GM19395 (cell line): ENCODE measurements at regions not wholly inside any gene's neighbourhood (a gene's known extent, or its start where the extent isn't known, plus 50 kb on each side); places are given as distances from the start of the nearest gene placed in this dataset.
A peak's percentile ranks its signal among the peaks of the same experiment; 100 is the strongest.

ENCODE experiments used
- ATAC-seq: cut with Tn5 transposase; IDR thresholded peaks from one replicate; pipeline ENCODE4 v1.9.1; 2021; ENCODE audit warnings: mild to moderate bottlenecking, moderate library complexity; ENCODE audit not compliant: unreplicated experiment

DNA sequence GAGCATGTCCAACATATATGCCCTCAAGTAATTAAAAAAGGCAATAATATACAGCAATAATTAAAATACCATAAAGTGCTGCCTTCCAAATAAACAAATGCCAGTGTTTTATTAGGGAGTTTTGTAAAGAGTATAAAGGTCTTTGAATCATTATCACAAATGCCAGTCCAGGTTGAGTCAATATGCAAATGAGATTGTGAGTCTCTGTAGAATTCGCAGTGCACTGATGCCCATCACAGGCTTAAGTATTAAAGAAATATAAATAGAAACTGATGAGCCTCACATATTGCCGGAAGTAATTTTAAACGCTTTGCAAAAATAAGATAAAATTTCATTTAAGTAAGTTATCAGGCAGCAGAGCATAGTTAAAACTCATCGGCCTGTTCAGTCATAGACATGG, 205.0 kb upstream of the TECRL start:
- no peak for ATAC-seq

DNA sequence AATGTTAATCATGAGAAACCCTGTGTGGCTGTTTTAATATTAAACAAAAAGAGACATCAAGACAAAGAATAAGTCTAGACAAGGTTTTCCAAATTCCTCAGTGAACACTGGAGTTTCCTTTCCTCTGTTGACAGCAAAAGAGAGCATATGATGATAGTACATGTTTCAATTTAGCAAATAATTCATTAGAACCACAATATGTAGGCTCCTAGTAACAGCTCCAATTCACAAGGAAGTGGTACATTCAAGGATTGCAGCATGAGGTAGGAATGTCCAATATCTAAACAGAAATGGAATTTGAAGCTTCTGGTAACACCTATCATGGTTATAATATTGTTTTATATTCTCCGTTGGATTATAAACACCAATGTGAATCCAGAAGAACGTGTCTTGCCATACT, 203.8 kb upstream of the TECRL start:
- no peak for ATAC-seq

DNA sequence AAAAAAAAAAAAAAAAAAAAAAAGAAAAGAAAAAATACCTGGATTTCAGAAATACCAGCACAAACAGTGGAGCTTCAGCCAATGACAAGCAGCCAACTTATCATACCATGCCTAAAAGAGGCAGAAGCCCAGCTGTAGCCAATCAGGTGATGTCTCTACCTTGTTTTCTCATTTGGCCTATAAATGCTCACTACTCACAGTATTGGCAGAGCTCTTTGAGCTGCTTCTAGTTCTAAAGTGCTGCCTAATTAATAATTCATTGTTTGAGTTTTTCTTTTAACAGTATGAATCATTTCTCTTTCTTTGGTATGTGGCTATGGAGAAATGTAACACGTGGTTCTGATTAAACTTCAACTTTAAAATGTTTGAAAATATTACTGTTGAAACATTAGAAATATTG, 188.8 kb upstream of the TECRL start:
- no peak for ATAC-seq

DNA sequence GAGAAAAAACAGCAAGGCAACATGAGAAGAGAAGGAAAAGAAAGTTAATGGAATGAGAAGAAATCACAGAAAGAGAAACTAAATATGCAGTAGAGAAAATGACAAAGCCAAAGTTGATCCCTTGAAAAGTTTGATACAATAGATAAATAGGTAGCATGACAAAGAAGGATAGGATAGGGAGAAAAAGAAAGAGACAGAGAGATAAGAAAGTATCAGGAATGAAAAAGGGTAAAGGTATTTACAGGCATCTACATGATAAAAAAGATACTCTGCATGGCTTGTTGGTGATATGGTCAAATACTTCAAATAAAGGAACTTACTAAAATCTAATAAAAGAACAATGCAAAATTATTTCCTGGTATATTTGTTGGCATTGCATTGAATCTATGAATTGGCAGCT, 185.5 kb upstream of the TECRL start:
- no peak for ATAC-seq

DNA sequence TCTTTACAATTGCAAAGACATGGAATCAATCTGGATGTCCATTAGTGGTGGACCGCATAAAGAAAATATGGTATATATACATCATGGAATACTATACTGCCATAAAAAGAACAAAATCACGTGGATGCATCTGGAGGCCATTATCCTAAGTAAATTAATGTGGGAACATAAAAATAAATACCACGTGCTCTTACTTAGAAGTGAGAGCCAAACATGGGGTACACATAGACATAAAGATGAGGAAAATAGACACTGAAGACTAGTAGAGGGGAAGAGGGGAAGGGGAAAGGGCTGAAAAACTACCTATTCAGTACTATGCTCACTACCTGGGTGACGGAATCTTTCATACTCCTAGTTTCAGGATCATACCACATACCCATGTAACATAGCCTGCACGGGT, 179.3 kb upstream of the TECRL start:
- ATAC-seq: no peak

DNA sequence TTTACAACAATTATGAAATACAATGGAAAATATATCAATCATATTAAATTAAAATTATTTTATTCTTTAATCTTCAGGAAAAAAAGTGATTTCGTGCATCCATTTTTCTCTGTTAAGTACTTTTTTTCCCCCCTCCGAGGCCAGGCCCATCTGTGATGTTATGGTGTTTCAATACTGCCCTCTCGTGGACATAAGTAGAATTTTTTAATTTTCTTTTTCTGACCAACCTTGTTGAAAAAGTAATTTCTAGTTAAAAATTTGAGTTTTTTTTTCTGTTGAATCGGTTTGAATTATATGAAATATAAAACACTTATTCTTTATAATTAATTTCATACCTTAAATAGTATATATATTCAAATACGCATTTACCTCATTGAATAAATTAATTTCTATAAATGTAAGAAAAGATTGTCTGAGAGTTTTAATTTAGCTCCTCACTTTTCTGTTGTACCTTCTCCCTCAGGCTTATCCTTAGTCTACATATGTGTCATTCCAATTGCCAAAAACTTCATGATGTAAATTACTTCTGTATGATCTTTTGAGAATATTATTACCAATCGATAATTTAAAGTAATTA, 175.8 kb upstream of the TECRL start:
- ATAC-seq: no peak

DNA sequence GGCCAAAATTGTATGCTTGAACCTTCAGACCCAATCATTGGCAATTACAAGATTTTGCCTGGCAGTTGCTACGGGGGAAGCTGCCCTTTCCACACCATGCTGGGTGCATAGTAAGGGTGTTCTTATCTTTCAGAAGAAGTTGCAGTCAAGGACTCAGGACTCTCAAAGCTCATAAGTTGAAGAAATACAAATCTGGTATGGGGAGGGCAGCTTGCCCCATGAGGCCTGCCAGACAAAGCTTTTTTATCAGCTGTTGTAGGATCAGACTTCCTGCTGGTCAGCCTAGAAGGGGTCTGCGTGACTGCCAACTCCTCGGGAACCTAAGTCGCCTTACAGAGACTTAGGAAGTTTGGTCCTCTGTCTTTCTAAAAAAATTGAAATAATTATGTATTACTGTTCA, 174.9 kb upstream of the TECRL start:
- no peak for ATAC-seq

DNA sequence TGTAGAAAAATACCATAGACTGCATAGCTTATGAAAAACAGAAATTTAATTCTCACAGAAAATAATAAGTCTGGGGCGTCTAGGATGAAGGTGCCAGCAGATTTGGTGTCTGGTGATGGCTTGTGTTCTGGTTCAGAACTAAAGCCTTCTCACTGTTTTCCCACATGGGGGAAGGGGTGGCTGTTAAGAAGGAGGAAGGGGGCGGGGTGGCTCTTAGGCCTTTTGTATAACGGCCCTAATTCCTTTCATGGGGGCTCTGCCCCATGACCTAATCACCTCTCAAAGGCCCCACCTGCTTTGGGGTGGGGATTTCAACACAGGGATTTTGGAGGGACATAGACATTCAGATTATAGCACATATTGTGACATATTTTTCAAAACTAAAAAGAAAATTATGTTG, 173.2 kb upstream of the TECRL start:
- ATAC-seq: no peak

DNA sequence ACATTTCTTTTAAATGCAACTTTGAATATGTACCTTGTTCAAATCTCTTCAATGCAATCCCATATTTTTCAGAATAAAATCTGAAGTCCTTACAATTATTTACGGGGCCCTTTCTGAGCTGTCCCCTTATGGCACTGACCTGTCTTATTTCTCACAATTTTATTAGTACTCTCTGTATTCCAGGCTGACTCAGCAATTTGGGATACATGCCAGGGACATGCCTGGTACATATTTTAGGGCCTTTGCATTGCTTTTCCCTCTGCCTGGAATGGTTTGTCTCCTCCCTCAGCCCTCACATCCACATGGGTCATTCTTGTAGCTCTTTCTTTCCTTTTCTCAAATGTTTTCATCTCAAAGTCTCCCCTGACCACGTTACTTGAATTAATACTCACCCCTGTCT, 172.2 kb upstream of the TECRL start:
- no peak for ATAC-seq

DNA sequence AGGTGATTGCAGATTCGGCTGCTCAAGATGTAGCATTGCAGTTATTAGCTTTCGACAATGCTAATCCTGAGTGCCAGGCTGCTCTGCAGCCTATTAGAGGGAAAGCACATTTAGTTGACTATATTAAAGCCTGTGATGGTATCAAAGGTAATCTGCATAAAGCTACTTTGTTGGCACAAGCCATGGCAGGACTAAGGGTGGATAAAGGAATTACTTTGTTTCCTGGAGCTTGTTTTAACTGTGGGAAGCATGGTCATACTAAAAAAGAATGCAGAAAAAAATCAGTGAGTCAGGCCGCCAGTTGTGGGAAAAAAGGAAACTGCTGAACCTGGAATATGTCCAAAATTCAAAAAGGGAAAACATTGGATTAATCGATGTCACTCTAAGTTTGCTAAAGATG, 154.9 kb upstream of the TECRL start:
- ATAC-seq: no peak

DNA sequence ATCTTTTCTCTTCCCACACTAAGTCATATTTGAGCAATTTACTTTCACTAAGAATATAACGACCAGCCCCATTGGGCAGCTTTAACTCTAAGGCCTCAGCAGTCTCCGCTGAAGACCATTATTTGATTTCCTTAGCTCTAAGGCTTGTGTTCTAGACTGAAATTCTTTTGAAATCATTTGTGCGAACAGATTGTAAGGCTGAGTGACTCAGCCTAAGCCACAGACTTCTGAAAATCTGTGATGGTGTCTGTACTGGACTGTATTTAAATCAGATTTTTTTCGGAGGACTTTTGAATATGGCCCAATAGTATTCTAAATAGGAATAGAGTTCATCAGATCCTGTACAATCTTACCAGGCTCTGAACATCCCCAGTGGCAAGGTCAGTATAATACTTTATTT, 150.3 kb upstream of the TECRL start:
- ATAC-seq: no peak

DNA sequence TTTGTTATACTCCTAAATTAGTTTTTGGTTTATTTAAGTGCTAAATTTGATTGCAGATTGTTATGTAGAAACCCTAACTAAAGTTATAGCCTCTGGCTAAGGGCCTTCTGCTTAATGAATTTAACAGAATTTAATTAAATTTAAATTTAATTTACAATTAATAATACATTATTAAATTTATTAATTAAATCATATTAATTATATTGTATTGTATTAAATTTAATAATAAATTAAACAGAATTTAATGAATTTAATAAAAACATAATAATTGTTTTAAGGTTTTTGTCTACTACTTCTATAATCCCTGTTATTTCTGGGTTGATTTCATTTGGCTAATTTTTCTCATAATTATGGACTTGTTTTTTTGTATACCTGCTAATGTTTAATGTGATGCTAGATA, 141.9 kb upstream of the TECRL start:
- ATAC-seq: no peak

DNA sequence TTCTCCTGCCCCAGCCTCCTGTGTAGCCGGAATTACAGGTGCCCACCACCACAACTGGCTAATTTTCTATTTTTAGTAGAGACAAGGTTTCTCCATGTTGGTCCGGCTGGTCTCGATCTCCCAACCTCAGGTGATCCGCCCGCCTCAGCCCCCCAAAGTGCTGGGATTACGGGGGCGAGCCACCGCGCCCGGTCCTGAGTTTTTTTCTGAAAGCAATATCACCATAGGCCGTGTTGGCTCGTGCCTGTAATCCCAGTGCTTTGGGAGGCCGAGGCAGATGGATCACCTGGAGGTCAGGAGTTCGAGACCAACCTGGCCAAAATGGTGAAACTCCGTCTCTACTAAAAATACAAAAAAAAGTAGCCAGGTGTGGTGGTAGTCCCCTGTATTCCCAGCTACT, 136.3 kb upstream of the TECRL start:
- ATAC-seq: no peak

DNA sequence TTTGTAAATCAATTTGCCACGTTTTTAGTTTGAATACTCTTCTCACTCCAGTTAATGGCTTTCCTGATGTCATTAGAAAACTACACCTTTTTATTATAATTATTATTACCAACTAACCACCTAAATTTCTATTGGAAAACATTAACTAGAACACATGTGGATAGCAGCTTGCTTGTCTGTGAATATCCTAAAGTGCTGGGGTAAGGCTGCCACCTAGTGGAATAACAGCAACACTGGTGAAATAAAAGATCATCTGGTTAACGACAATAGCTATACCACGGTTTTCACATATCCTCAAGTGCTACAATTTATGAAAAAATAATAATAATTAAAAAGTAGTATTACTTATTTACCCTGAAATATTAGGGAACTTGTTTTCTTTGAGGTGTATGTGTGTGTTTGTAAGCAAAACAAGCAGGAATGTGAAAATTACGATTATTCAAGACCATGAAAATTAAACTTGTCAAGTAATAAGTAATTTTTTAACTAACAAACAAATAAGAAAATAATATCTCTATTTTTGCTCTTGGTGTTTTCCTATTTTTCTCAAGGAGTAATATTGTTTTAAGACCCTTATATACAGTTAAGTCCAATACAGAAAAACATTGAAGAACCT, 130.1 kb upstream of the TECRL start:
- peak; percentile 99 for ATAC-seq

DNA sequence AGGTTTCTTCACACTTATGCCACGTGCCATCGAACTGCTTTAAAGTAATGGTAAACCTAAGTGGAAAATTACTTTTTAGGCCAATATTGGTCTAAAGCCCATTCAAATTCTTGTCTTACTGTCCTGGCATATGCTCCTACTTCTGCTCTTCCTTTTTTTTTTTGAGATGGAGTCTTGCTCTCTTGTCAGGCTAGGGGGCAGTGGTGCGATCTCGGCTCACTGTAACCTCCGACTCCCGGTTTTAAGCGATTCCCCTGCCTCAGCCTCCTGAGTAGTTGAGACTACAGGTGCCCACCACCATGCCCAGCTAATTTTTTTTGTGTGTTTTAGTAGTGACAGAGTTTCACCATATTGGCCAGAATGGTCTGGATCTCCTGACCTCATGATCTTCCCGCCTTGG, 129.0 kb upstream of the TECRL start:
- ATAC-seq: no peak

DNA sequence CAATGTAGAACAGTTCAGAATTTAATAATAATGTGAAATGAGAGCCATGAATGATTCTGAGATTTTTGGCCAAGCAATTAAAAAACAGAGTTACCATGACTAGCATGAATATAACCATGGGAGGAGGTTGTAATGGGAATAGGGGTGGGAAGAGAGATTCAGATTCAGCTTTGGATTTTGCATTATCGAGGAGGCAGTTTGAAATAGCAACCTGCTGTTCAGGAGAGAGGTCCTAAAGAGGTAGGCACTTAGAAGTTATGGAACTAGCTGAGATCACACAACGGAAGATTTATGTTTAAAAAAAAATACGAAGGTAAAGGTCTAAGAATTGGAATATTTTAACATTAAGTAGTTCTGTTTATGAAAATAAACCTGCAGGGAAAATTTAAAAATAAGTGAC, 124.4 kb upstream of the TECRL start:
- ATAC-seq: no peak

DNA sequence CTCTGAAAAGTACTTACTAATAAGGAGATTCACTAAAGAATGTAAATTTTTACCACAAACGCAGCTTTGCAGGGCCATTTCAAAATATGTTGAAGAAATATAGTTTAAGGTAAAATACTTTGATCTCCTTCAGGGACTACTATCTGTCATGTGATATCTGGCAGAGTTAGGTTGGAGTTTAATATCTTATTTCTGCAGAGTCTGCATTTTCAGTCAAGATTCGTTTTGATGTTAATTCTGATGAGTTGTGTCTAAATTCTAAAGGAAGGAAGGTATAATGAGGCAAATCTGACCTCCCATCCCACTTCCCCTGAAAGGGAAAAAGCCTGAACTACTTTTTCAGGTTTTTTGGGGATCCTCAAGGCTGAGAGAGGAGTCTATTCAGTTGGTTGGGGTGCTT, 123.9 kb upstream of the TECRL start:
- no peak for ATAC-seq

DNA sequence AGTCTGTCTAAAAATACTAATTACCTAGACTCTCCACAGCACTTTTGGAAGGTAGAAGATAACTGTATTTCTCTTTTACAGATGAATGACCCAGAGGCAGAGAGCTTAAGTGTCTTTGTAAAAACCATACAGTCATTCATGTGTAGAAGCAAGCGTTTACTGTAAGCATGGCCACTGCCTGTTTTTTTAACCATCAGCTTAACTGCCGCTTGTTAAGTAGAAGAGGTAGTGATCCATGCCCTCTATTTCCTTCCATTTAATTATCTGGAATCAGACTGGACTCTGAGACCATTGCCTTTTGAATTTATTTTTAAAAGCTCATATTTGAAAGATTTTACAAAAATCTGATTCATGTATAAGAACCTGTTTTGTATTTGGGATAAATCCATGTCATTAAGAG, 111.2 kb upstream of the TECRL start:
- ATAC-seq: no peak

DNA sequence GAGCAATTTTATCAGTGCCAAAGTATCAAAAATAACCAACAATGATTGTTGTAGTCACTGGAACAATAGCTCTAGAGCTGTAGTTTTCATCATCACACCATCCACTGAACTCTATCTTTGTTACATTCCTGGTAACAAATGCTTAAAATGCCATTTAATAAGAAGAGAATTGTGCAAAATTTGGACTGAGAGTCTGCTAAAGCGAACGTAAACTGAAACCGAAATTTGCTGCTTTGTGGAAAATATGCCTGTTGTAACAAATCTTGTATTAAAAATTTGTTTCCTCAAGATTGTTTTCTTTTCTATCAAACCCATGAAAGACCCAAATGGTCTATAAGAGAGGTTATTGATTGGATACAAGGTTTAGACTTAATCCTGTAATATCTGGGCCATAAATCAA, 109.3 kb upstream of the TECRL start:
- ATAC-seq: no peak

DNA sequence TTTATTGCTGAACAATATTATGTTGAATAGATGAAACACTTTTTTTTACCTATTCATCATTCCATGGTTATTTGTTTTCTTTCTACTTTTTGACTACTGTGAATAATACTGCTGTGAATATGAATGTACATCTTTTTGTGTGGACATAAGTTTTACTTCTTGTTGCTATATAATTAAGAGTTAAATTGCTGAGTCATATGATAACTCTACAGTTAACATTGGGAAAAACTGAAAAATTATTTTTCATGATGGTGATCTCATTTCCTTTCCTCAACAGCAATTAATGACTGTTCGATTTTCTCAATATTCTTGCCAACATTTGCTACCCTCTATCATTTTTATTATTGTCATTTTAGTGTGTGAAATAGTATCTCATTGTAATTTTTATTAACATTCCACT, 106.9 kb upstream of the TECRL start:
- no peak for ATAC-seq

DNA sequence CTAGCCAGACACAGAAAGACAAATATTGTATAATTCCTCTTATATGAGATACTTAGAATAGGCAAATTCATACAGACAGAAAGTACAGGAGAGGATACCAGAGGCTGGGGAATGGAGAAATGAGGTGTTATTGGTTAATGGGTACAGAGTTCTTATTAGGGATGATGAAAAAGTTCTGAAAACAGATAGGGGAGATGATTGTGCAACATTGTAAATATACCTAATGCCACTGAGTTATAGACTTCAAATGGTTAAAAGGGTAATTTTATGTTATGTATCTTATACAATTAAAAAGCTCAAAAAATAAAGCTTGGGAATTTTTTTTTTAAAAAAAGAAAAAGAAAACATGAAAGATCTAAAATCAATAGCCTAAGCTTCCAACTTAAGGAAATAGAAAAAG, 98.8 kb upstream of the TECRL start:
- no peak for ATAC-seq

DNA sequence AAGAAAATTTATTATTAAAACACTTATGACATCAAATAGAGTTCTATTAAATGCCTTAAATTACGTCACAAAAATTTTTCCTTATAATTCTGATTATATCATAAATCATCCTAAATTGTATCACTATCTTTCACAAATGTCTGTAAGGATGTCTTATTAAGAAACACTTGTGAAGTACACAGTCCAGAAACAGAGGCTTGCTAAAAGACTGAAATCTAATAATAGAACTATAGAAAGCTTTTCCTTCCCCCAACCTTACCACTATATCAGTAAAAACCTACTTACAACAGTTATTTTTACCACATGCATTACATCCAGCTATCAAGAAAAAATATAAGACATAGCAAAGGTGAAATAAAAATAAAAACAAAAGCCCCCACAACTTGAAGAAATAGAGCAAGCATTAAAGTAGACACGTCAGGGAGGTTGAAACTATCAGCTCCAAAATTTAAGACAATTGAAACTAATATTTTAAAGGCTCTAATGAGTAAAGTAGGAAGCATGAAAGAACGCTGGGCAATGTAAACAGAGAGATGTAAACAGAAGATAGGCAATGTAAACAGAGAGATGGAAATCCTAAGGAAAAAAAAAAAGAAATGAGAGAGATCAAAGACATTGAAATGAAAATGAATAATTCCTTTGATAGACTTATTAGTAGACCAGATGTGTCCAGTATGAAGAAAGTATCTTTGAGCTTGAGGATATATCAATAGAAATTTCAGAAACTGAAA, 94.9 kb upstream of the TECRL start:
- no peak for ATAC-seq

DNA sequence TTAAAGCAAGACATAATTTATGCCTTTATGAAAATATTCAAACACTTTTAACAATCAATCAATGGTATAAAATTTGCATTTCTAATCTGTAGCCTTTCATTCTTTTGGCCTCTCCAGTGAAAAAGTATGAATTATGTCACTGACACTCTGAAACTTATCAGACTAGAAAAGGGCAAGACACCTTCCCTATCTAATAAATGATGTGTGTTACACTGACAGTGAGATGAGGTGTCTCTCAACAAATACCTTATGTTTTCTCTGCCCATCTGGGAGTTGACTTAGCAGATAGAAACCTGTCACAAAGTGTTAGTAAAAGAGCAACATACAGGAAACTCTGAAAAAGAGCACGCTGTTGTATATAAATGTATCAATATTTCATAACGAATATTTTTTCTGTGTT, 94.2 kb upstream of the TECRL start:
- no peak for ATAC-seq
